T-helper 2 cell treated with Interferon-gamma antibody and Interleukin-4, amounts not matched to agents 5 μg/mL and 100 μg/mL, for 36 hours (primary cell): ENCODE measurements at regions not wholly inside any gene's neighbourhood (a gene's known extent, or its start where the extent isn't known, plus 50 kb on each side); places are given as distances from the start of the nearest gene placed in this dataset.

Source experiments
- DNase-seq: peaks from one replicate; pipeline ENCODE4 v3.0.0; 2021; ENCODE audit warnings: low spot score
- H3K27ac Mint-ChIP-seq: one replicate; pipeline ENCODE4 v1.8.0; 2021; ENCODE audit warnings: mild to moderate bottlenecking, mixed read lengths
- H3K27me3 Mint-ChIP-seq: one replicate; pipeline ENCODE4 v1.8.0; 2021; ENCODE audit warnings: low read depth, mixed read lengths
- H3K36me3 Mint-ChIP-seq: one replicate; pipeline ENCODE4 v1.8.0; 2021; ENCODE audit warnings: low read depth, mixed read lengths
- H3K4me1 Mint-ChIP-seq: one replicate; pipeline ENCODE4 v1.8.0; 2021; ENCODE audit warnings: low read depth, mixed read lengths
- H3K4me3 Mint-ChIP-seq: one replicate; pipeline ENCODE4 v1.8.0; 2022; ENCODE audit warnings: mild to moderate bottlenecking, moderate library complexity, mixed read lengths
- H3K9me3 Mint-ChIP-seq: one replicate; pipeline ENCODE4 v1.8.0; 2021; ENCODE audit warnings: mixed read lengths

DNA sequence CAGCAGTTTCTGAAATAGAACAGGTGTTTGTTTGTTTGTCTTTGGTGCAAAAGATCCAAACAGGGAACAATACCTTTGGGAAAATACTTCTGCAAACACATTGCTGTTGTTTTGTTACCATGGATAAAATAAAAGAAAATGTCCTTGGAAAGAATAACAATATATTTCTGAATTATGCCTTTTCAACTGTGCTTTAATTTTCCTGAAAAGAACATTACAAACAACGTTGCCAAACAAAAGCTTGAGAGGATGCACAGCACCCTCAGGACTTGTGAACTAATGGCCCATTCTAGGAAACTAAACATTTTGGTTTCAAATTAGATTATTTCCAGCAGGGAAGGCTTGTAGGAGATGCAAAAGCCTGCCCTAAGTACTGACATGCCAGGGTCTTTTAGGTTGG, 967.2 kb downstream of the TLE4 start:
- H3K9me3 Mint-ChIP-seq, result peaks cover 10% of the 10 kb centered on the region
- H3K4me1 Mint-ChIP-seq, result no peaks in the 10 kb centered on the region
- no peaks in the 10 kb centered on the region for H3K27me3 Mint-ChIP-seq
- H3K4me3 Mint-ChIP-seq, result no peak overlapping the region
- H3K27ac Mint-ChIP-seq, result no peak overlapping the region
- no peaks in the 10 kb centered on the region for H3K36me3 Mint-ChIP-seq
- no peak for DNase-seq

DNA sequence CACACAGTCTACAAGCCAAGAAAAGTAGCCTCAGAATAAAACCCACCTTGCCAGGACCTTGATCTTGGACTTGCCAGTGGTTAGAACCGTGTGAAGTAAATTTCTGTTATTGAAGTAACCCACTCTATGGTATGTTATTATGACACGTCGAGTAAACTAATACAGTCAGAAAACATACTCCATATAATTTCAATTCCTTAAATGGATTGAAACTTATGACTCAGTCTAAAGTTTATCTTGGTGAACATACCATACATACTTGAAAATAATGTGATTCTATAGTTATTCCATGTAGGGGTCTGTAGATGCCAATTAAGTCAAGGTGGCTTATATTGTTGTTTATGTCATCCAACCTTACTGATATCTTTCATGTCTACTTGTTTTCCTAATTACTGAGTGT, 950.7 kb downstream of the TLE4 start:
- Mint-ChIP-seq H3K36me3 (no peaks in the 10 kb centered on the region), H3K27me3 (no peaks in the 10 kb centered on the region), H3K27ac (no peak overlapping the region), H3K4me1 (no peaks in the 10 kb centered on the region), H3K9me3 (peaks cover 35% of the 10 kb centered on the region), H3K4me3 (no peak overlapping the region)
- no peak for DNase-seq

DNA sequence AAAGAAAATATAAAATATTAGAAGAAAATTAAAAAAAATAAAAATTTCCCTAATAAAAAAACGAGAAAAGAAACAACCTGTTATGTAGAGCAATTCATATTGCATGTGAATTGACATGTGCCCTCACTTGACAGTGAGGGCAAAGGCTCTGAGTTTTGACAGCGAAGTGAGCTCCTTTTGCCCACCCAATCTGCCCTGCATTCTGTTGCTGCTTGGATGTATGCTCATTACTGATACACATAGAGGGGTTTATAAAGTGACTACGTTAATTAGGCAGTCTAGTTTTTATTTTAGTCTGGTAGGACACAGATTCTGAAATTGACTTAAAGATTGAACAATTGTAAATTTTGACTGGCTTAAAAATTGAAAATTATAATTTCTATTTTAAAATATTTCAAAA, 949.4 kb downstream of the TLE4 start:
- Mint-ChIP-seq H3K9me3 (peaks cover 46% of the 10 kb centered on the region), H3K27me3 (no peaks in the 10 kb centered on the region), H3K36me3 (no peaks in the 10 kb centered on the region), H3K27ac (no peak overlapping the region), H3K4me3 (no peak overlapping the region), H3K4me1 (no peaks in the 10 kb centered on the region)
- no peak for DNase-seq

DNA sequence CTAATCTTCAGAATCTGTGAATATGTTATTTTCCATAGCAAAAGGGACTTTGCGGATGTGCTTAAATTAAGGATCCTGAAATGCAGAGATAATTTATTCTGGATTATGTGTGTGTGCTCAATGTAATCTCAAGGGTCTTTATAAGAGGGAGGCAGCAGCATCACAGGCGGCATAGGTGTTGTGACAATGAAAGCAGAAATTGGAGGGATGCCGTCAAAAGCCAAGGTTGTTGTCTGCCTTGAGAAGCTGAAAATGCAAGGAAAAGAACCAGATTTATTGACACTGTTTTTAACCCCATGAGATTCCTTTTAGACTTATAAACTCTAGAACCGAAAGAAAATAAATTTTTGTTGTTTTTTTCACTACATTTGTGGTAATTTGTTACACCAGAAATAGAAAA, 948.5 kb downstream of the TLE4 start:
- DNase-seq, result no peak
- Mint-ChIP-seq H3K4me1 (no peaks in the 10 kb centered on the region), H3K4me3 (no peak overlapping the region), H3K9me3 (peaks cover 47% of the 10 kb centered on the region), H3K27me3 (no peaks in the 10 kb centered on the region), H3K27ac (no peak overlapping the region), H3K36me3 (no peaks in the 10 kb centered on the region)

DNA sequence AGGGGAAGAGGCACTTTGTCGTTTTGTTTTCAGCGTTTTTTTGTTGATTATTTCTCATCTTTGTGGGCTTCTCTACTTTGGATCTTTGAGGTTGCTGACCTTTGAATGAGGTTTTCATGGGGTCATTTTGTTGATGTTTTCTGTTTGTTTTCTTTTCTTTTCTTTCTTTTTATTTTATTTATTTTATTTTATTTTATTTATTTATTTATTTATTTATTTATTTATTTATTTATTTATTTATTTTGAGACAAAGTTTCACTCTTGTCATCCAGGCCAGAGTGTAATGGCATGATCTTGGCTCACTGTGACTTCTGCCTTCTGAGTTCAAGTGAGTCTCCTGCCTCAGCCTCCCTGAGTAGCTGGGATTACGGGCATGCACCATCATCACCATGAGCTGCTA, 946.7 kb downstream of the TLE4 start:
- Mint-ChIP-seq H3K4me1 (no peaks in the 10 kb centered on the region), H3K27ac (no peak overlapping the region), H3K36me3 (no peaks in the 10 kb centered on the region), H3K9me3 (peaks cover 48% of the 10 kb centered on the region), H3K27me3 (no peaks in the 10 kb centered on the region), H3K4me3 (no peak overlapping the region)
- no peak for DNase-seq

DNA sequence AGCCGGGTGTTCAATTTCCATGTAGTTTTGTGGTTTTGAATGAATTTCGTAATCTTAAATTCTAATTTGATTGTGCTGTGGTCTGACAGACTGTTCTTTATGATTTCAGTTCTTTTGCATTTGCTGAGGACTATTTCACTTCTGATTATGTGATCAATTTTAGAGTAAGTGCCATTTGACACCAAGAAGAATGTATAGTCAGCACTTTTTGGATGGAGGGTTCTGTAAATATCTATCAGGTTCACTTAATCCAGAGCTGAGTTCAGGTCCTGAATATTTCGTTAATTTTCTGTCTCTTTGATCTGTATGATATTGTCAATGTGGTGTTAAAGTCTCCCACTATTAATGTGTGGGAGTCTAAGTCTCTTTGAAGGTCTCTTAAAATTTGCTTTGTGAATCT, 944.9 kb downstream of the TLE4 start:
- peaks cover 43% of the 10 kb centered on the region for H3K9me3 Mint-ChIP-seq
- H3K4me3 Mint-ChIP-seq, result no peak overlapping the region
- H3K27ac Mint-ChIP-seq, result no peak overlapping the region
- no peaks in the 10 kb centered on the region for H3K27me3 Mint-ChIP-seq
- H3K4me1 Mint-ChIP-seq, result no peaks in the 10 kb centered on the region
- no peak for DNase-seq
- H3K36me3 Mint-ChIP-seq, result no peaks in the 10 kb centered on the region

DNA sequence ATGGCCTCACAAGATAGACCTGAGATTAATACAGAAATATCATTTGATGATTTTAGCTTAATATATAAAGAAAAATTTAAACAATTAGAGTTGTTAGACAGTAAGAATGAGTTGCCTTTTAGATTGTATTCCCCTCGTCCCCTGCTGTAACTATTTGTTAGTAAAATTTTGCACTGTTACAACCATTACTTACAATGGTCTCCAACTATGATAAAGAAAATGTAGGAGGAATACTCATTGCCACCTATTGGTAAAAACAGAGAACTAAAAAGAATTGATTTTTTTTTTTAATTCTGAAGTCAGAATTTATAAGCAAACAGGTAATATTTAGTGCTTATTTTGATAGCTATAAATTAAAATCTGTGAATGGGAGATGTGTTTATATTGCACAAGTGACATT, 937.6 kb downstream of the TLE4 start:
- Mint-ChIP-seq H3K27me3 (no peaks in the 10 kb centered on the region), H3K4me1 (no peaks in the 10 kb centered on the region), H3K9me3 (peaks cover 6% of the 10 kb centered on the region), H3K36me3 (no peaks in the 10 kb centered on the region), H3K27ac (no peak overlapping the region), H3K4me3 (no peak overlapping the region)
- no peak for DNase-seq

DNA sequence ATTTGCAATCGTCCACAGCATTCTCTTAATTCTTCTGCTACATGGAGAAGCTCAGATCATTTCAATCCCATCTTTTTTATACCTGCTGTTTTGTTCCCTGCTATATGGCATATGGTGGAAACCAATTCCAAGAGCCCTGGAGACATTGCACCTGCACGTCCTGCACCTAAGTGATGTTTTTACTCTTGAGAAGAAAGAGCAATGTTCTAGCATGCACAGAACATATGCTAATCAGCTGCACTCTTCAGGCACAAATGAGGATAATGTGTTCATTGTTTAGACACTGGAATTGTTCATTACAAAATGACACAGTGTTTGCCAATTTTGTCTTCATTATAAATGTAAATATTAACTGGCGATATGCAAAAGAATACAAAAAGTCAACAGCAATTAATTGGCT, 935.8 kb downstream of the TLE4 start:
- no peaks in the 10 kb centered on the region for H3K36me3 Mint-ChIP-seq
- no peak for DNase-seq
- H3K4me3 Mint-ChIP-seq, result no peak overlapping the region
- H3K27me3 Mint-ChIP-seq, result no peaks in the 10 kb centered on the region
- peaks cover 4% of the 10 kb centered on the region for H3K9me3 Mint-ChIP-seq
- H3K4me1 Mint-ChIP-seq, result no peaks in the 10 kb centered on the region
- H3K27ac Mint-ChIP-seq, result no peak overlapping the region

DNA sequence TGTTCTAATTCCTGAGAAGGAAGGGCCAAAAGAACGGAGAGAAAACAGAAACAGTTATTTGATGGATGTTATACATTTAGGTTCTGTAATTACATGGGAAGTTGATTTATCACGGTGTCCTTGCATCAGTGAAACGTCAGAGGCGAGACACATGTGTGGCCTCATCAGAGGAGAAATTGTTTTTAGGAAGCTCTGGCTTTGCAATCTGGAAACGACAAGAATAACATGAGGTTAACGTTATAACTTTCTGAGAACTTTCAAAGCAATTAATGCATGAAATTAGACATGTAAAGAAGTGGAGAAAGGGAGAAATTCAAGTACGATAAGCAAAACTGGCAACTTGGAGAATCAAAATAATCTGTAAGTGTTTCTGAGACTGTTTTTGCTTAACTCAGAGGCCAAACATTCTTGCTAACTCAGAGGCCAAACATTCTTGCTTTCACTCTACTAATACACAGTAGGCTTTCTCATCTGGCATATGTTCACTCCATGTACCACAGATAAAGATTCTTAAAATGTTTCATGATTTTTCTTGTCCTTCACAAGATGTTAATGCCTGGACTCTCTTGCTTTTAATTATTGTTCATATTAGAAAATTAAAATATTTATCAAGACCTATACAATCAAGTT, 933.0 kb downstream of the TLE4 start:
- no peaks in the 10 kb centered on the region for H3K36me3 Mint-ChIP-seq
- no peaks in the 10 kb centered on the region for H3K27me3 Mint-ChIP-seq

DNA sequence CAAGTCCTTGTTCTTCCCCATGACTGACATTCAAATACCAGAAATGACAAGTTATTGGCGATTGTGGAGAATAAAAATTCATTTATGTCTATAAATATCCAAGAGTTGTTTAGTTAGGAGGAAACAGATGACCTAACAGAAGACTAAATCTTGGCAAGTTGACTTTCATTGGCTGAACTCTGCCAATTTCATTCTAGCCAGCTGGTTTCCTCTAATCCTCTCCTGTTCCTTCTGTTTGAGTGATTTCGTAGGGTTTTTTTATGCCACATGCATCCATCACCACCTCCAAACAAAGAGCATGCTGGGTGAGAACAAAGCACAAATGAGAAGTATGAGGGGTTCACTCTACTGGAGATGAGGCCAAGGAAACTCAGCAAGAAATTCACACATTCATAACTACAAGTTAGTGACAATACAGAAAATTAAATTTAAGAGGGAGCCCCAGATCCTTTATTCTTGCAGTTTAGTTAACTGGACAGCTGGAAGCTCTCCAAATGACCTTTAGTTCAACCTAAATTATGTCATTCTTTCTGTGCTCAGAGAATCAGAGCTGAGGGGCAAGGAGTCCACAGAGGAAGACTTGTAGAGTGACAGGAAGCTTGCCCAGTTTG, 932.0 kb downstream of the TLE4 start:
- no peak for DNase-seq
- H3K9me3 Mint-ChIP-seq, result peaks cover 16% of the 10 kb centered on the region
- H3K27ac Mint-ChIP-seq, result no peak overlapping the region
- H3K4me1 Mint-ChIP-seq, result no peaks in the 10 kb centered on the region
- no peaks in the 10 kb centered on the region for H3K36me3 Mint-ChIP-seq
- H3K27me3 Mint-ChIP-seq, result no peaks in the 10 kb centered on the region
- H3K4me3 Mint-ChIP-seq, result no peak overlapping the region

More for the DNA sequence above, 933.0 kb downstream of the TLE4 start:
- no peaks in the 10 kb centered on the region for H3K4me1 Mint-ChIP-seq
- H3K9me3 Mint-ChIP-seq, result peaks cover 16% of the 10 kb centered on the region
- H3K4me3 Mint-ChIP-seq, result no peak overlapping the region
- DNase-seq, result no peak
- H3K27ac Mint-ChIP-seq, result no peak overlapping the region

DNA sequence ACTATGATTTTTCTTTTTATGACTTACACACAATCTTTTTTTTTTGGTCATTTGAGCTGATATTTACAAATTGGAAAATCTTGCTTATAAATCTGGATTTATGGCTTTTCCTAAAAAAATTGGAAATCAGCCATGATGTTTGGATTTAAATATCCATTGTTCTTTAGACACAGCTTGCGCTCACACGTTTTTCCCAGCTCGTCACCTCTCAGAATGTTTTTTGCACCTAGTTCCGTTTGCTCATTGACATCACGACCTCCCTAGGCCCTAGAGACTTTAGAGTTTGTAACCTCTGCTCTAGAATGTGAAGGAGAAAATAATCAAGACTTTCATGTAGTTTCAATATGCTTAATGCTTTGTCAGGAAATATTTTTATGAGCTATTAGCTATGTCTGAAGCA, 930.5 kb downstream of the TLE4 start:
- no peaks in the 10 kb centered on the region for H3K36me3 Mint-ChIP-seq
- no peak overlapping the region for H3K4me3 Mint-ChIP-seq
- no peak for DNase-seq
- H3K4me1 Mint-ChIP-seq, result no peaks in the 10 kb centered on the region
- no peaks in the 10 kb centered on the region for H3K27me3 Mint-ChIP-seq
- H3K9me3 Mint-ChIP-seq, result peaks cover 16% of the 10 kb centered on the region
- no peak overlapping the region for H3K27ac Mint-ChIP-seq

DNA sequence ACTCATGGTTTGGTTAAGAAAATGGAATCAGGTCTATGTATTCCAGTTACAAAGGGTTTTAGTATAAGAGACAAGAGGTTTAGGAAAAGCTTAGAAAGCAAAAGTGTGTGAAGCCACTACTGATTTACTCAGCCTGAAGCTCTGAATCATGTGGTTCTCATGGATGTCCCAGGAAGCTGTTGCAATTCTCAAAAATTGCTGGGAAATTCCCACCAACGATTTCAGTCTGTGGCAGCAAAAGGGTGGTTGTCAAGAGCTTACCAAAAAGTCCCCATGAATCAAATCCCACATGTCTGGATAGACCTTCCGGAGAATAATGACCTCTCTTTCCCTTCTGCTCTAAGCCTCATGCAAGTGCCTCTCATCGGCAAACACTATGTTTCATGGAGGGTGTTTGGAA, 929.9 kb downstream of the TLE4 start:
- DNase-seq, result no peak
- Mint-ChIP-seq H3K9me3 (peaks cover 16% of the 10 kb centered on the region), H3K36me3 (no peaks in the 10 kb centered on the region), H3K27ac (no peak overlapping the region), H3K4me3 (no peak overlapping the region), H3K27me3 (no peaks in the 10 kb centered on the region), H3K4me1 (no peaks in the 10 kb centered on the region)

DNA sequence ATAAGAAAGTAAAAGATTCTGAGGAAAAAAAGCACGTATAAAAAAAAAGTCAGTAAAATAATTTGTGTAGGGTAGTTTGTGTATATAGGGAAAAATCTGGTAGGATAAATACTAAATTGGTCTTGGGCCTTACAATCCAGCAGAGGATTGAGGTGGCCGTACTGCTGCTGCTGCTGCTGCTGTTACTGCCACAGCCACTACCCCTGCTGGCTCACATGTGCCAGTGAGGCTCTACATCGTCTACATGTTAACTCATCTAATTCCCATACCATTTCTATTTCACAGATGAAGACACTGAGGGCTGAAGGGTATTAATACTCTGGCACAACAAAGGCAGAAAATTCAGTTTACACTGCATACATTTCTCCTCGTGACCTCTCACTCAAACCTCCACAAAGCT, 928.5 kb downstream of the TLE4 start:
- Mint-ChIP-seq H3K27ac (no peak overlapping the region), H3K27me3 (no peaks in the 10 kb centered on the region), H3K9me3 (peaks cover 22% of the 10 kb centered on the region), H3K4me1 (no peaks in the 10 kb centered on the region), H3K4me3 (no peak overlapping the region), H3K36me3 (no peaks in the 10 kb centered on the region)
- no peak for DNase-seq

DNA sequence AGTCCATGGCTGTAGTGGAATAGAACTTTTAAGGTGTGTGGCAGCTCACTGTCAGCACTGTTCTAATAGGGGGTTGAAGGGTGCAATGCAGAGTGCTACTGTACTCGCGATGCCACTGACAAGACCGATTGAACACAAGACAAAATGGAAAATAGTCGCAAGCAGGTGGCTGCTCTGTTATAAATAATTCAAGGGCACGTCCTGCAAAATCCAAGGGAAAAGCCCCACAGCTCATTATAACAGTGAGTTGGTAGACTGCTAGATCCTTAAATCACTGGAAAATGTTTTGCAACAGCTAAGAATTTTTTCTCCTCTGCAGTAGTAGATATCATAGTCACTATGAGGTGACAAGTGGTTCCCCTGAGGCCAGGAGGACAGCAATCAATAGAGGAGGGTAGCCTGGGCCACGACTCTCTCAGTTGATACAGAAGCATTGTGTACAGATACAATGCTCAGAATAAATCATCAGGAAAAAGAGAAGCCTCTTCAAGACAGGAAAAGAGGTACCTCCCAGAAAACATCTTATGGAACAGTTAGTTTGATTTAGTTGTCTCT, 926.3 kb downstream of the TLE4 start:
- Mint-ChIP-seq H3K9me3 (peaks cover 21% of the 10 kb centered on the region), H3K27me3 (no peaks in the 10 kb centered on the region), H3K36me3 (no peaks in the 10 kb centered on the region), H3K4me3 (no peak overlapping the region), H3K27ac (no peak overlapping the region), H3K4me1 (no peaks in the 10 kb centered on the region)
- DNase-seq, result no peak
